DND-41 (cell line): ENCODE measurements at regions not wholly inside any gene's neighbourhood (a gene's known extent, or its start where the extent isn't known, plus 50 kb on each side); places are given as distances from the start of the nearest gene placed in this dataset.

Experiments used
- ATAC-seq: fragments of 200-7000 bp; cut with Tn5 transposase; 3 replicates; pipeline ENCODE4 v1.9.1; 2021; ENCODE audit warnings: low read depth; ENCODE audit not compliant: insufficient read depth
- DNase-seq: peaks from one replicate; pipeline ENCODE4 v3.0.0-alpha.2; 2020
- H2AFZ ChIP-seq: 2 replicates; pipeline ENCODE4 v1.6.0; 2012; ENCODE audit warnings: low read depth, low read length
- H3K27ac ChIP-seq: 2 replicates; pipeline ENCODE4 v1.5.1; 2012; ENCODE audit warnings: low read length, inconsistent platforms
- H3K27me3 ChIP-seq: fragments of 200-600 bp; sonication (generic); 2 replicates; pipeline ENCODE4 v1.6.0; 2012; ENCODE audit warnings: low read length, mild to moderate bottlenecking, inconsistent platforms; ENCODE audit not compliant: insufficient read depth, poor library complexity
- H3K36me3 ChIP-seq: 2 replicates; pipeline ENCODE4 v1.5.1; 2012; ENCODE audit warnings: low read length, inconsistent platforms; ENCODE audit not compliant: insufficient read depth
- H3K4me1 ChIP-seq: 2 replicates; pipeline ENCODE4 v1.5.1; 2012; ENCODE audit warnings: mild to moderate bottlenecking, low read length; ENCODE audit not compliant: insufficient read depth
- H3K4me2 ChIP-seq: 2 replicates; pipeline ENCODE4 v1.6.0; 2012; ENCODE audit warnings: mild to moderate bottlenecking, moderate library complexity, low read length, inconsistent platforms; ENCODE audit not compliant: insufficient read depth
- H3K4me3 ChIP-seq, 2 experiments: fragments of 200-600 bp in 1 of 2; shearing (Covaris generic) in 1 of 2; 2 replicates each; pipeline ENCODE4 v1.5.1; 2012 to 2016; ENCODE audit warnings: inconsistent platforms in 2 of 2, low read length in 2 of 2, mild to moderate bottlenecking in 2 of 2, low read depth in 1 of 2, moderate library complexity in 1 of 2
- H3K79me2 ChIP-seq: 2 replicates; pipeline ENCODE4 v1.6.0; 2012; ENCODE audit warnings: low read length, inconsistent platforms; ENCODE audit not compliant: insufficient read depth
- H3K9ac ChIP-seq: 2 replicates; pipeline ENCODE4 v1.6.0; 2012; ENCODE audit warnings: low read depth, mild to moderate bottlenecking, inconsistent platforms, low read length, moderate library complexity
- H3K9me3 ChIP-seq: 2 replicates; pipeline ENCODE4 v1.5.1; 2012; ENCODE audit warnings: low read length, moderate library complexity, mild to moderate bottlenecking, inconsistent platforms; ENCODE audit not compliant: insufficient read depth, severe bottlenecking
- H4K20me1 ChIP-seq: 2 replicates; pipeline ENCODE4 v1.6.0; 2012; ENCODE audit warnings: low read length; ENCODE audit not compliant: insufficient read depth
- EZH2 ChIP-seq: IDR thresholded peaks from 3 replicates; pipeline ENCODE4 v1.6.1; 2012; ENCODE audit warnings: borderline replicate concordance, low read depth, mild to moderate bottlenecking, moderate library complexity, low read length, inconsistent platforms; ENCODE audit not compliant: severe bottlenecking
- TF ChIP-seq, protein P1 (sequence below): IDR thresholded peaks from 2 replicates; pipeline ENCODE4 v1.5.1; 2012; ENCODE audit warnings: borderline replicate concordance, low read length, moderate library complexity, mild to moderate bottlenecking; ENCODE audit not compliant: poor library complexity, severe bottlenecking; ENCODE audit errors: extremely low read depth

DNA sequence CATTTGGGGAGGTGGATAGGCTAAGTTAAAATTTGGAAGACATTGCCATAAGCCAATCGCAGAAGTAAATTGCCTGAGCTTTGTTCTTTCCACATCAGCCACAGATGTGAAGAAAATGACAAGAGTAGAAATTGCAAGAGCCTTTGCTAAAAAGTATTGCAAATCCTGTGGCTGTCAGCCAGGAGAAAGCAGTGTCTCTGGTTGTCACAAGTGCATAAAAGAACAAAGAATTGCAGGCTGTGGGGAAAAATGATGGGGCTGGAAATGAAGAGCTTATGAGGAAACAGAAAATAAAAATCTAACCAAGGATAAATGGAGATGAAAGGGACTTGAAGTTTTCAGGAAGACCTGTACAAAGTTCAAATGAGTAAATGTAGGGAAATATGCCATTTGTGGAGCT is 344.8 kb downstream of the CSNK1G3 start:
- no peak for ATAC-seq
- Histone ChIP-seq H3K9me3 (peaks cover 3% of the 10 kb centered on the region), H3K4me2 (no peak overlapping the region), H3K4me1 (no peaks in the 10 kb centered on the region), H3K27ac (no peak overlapping the region), H3K9ac (no peak overlapping the region), H3K79me2 (no peaks in the 10 kb centered on the region), H3K36me3 (no peaks in the 10 kb centered on the region), H2AFZ (no peak overlapping the region), H3K27me3 (no peaks in the 10 kb centered on the region), H4K20me1 (no peaks in the 10 kb centered on the region), H3K4me3 (no peak overlapping the region)
- DNase-seq: no peak
- TF ChIP-seq, protein P1, sequence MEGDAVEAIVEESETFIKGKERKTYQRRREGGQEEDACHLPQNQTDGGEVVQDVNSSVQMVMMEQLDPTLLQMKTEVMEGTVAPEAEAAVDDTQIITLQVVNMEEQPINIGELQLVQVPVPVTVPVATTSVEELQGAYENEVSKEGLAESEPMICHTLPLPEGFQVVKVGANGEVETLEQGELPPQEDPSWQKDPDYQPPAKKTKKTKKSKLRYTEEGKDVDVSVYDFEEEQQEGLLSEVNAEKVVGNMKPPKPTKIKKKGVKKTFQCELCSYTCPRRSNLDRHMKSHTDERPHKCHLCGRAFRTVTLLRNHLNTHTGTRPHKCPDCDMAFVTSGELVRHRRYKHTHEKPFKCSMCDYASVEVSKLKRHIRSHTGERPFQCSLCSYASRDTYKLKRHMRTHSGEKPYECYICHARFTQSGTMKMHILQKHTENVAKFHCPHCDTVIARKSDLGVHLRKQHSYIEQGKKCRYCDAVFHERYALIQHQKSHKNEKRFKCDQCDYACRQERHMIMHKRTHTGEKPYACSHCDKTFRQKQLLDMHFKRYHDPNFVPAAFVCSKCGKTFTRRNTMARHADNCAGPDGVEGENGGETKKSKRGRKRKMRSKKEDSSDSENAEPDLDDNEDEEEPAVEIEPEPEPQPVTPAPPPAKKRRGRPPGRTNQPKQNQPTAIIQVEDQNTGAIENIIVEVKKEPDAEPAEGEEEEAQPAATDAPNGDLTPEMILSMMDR: no peak
- TF ChIP-seq EZH2: no peak

- H4K20me1 ChIP-seq: no peaks in the 10 kb centered on the region
- peaks cover 4% of the 10 kb centered on the region for H3K9me3 ChIP-seq
- TF ChIP-seq EZH2: no peak
- H2AFZ ChIP-seq: no peak overlapping the region
- H3K4me1 ChIP-seq: no peaks in the 10 kb centered on the region
- no peak overlapping the region for H3K4me3 ChIP-seq
- H3K27me3 ChIP-seq: no peaks in the 10 kb centered on the region
- H3K9ac ChIP-seq: no peak overlapping the region
- no peak overlapping the region for H3K27ac ChIP-seq
- H3K79me2 ChIP-seq: no peaks in the 10 kb centered on the region
- ATAC-seq: no peak
- DNase-seq: no peak
- H3K36me3 ChIP-seq: no peaks in the 10 kb centered on the region
- no peak overlapping the region for H3K4me2 ChIP-seq
These were observed 343.6 kb downstream of the CSNK1G3 start for GRCh38 chr5:123855609-123856008.

DNA sequence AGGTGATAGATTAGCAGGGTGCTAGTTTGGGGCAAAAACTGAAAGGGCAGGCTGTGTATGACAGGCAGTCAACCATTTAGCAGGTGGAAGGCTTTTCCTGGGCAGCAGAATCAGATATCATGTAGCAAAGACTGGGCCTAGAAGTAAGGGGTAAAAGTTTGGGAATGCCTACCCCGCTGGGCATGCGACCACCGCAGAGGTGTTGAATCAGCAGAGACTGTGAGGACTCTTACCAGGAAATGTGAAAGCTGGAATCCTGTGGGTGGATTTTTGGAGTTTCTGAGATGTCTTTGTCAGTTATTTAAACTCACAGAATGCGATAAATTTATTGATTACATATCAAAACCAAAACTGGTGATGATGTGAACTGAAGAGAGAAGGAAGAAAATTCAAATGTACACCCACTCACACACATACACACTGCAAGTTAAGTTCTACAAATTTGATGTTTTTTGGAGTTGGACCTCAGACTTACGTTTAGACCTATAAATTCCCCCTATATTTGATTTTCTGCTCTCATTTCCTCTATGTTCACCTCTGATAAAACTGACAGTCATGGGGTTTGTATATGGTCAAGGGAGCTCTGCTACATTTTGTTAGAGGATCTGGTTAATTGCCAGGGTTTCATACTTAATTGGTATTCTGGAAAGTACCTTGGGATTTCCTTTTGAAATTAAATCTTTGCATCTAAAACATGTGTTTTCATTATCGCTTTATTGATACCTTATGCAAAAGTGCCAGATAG is 333.6 kb downstream of the CSNK1G3 start:
- no peak overlapping the region for H3K4me2 ChIP-seq
- ATAC-seq: no peak
- no peaks in the 10 kb centered on the region for H4K20me1 ChIP-seq
- H2AFZ ChIP-seq: no peak overlapping the region
- no peaks in the 10 kb centered on the region for H3K4me1 ChIP-seq
- no peaks in the 10 kb centered on the region for H3K27me3 ChIP-seq
- no peak overlapping the region for H3K4me3 ChIP-seq
- DNase-seq: no peak
- no peak overlapping the region for H3K9ac ChIP-seq
- H3K79me2 ChIP-seq: no peaks in the 10 kb centered on the region
- H3K27ac ChIP-seq: no peak overlapping the region
- H3K9me3 ChIP-seq: no peaks in the 10 kb centered on the region
- no peaks in the 10 kb centered on the region for H3K36me3 ChIP-seq
- no peak for TF ChIP-seq EZH2
- TF ChIP-seq, protein P1: no peak

- H2AFZ ChIP-seq: no peak overlapping the region
- no peaks in the 10 kb centered on the region for H3K79me2 ChIP-seq
- H3K27me3 ChIP-seq: no peaks in the 10 kb centered on the region
- no peaks in the 10 kb centered on the region for H3K36me3 ChIP-seq
- H3K27ac ChIP-seq: no peak overlapping the region
- no peak overlapping the region for H3K4me3 ChIP-seq
- H3K4me2 ChIP-seq: no peak overlapping the region
- H3K9ac ChIP-seq: no peak overlapping the region
- H3K4me1 ChIP-seq: no peaks in the 10 kb centered on the region
- TF ChIP-seq, protein P1: no peak
- TF ChIP-seq EZH2: no peak
- H3K9me3 ChIP-seq: no peaks in the 10 kb centered on the region
- H4K20me1 ChIP-seq: no peaks in the 10 kb centered on the region
- ATAC-seq (no peak), DNase-seq (no peak)
These were observed 332.9 kb downstream of the CSNK1G3 start for GRCh38 chr5:123844873-123845272.
